Right cardiac atrium (tissue), 5 donors: ENCODE measurements at regions not wholly inside any gene's neighbourhood (a gene's known extent, or its start where the extent isn't known, plus 50 kb on each side); places are given as distances from the start of the nearest gene placed in this dataset.

Experiments used
- ATAC-seq, 2 donors: fragments of 200-7000 bp; cut with Tn5 transposase; one replicate each; pipeline versions ENCODE4 v1.8.0 to v1.9.1; 2020; ENCODE audit warnings: moderate library complexity in 2 of 2, mild to moderate bottlenecking in 1 of 2
- DNase-seq, 3 donors: peaks; one replicate each; pipeline ENCODE4 v3.0.0-alpha.2; 2020
- H3K27ac ChIP-seq: one replicate; pipeline ENCODE4 v1.5.1; 2013; ENCODE audit warnings: mild to moderate bottlenecking, low read length, control low read depth, moderate library complexity
- H3K27me3 ChIP-seq: one replicate; pipeline ENCODE4 v1.6.1; 2013; ENCODE audit not compliant: control insufficient read depth, insufficient read depth
- H3K4me1 ChIP-seq: one replicate; pipeline ENCODE4 v1.6.1; 2013; ENCODE audit warnings: low read length; ENCODE audit not compliant: control insufficient read depth, insufficient read depth
- H3K4me3 ChIP-seq: one replicate; pipeline ENCODE4 v1.5.1; 2013; ENCODE audit warnings: low read length, control low read depth
- H3K9me3 ChIP-seq: one replicate; pipeline ENCODE4 v1.6.1; 2013; ENCODE audit warnings: low read length; ENCODE audit not compliant: control insufficient read depth
- WGBS: extraction: QIAGEN DNeasy Blood & Tissue Kit; methylation state at CpG from one replicate; pipeline ENCODE4 v1.1.7; 2013; 5-methylcytosine and 5-hydroxymethylcytosine counted together
- intact Hi-C, 4 donors: fragments of 100-400 bp; cut with DNase I; formaldehyde crosslinking; loops; one replicate each; pipeline versions ENCODE4 v1.11.0 to v1.14.0; 2022 to 2023
- donor health status: healthy with polysubstance abuse.
- donor health status: DM: no; HTN: yes; CAD: no.
- donor health status: DM: no; HTN: no; CAD: no.
- donor health status: DM: no; HTN: yes; CAD: no; lungs with severe emphysema.
- donor health status: DM: yes; HTN: yes; CAD: no.

DNA sequence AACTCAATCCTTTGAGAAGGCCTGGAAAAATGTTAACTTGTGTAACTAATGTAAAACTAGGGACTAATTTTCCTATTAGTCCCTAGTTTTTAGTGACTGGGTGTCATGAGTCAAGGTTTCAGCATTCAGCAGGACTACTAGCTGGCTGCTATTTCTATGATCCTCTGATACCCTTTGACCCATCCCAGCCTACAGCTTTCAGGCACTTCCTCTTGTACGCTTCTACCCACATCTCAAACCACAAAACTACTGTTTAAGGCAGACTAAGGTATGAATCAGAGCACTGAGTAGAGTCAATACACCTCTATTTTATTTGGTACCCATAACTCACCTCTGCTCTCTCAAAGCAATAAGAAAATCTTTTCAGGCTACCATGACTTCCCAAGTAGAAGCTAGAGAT, 809.6 kb downstream of the PDHA2 start:
- ATAC-seq (no peak), DNase-seq (no peak)
- intact Hi-C loops = no loop called here
- Histone ChIP-seq H3K27ac (no peak overlapping the region), H3K4me3 (no peak overlapping the region), H3K27me3 (no peaks in the 10 kb centered on the region), H3K4me1 (no peaks in the 10 kb centered on the region), H3K9me3 (no peaks in the 10 kb centered on the region)
- 58% methylated on average over 1 of the region's 1 CpG for WGBS

DNA sequence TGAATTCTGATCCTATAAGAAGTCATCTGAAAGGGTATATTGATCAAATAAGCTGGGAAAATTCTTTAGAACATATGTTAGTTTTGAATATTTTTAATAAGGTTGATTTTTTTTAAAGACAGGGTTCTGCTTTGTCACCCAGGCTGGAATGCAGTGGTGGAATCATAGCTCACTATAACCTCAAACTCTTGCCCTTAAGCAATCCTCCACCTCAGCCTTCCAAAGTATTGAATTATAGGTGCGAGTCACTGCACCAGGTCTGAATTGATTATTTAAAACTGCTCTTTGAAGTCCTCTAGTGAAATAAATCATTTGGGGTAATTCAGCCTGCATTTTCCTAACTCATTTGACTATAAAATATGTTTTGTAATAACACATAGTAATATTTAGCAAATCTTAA, 812.3 kb downstream of the PDHA2 start:
- 91% methylated on average over 1 of the region's 1 CpG for WGBS
- intact Hi-C loops = no loop called here
- no peak for ATAC-seq

DNA sequence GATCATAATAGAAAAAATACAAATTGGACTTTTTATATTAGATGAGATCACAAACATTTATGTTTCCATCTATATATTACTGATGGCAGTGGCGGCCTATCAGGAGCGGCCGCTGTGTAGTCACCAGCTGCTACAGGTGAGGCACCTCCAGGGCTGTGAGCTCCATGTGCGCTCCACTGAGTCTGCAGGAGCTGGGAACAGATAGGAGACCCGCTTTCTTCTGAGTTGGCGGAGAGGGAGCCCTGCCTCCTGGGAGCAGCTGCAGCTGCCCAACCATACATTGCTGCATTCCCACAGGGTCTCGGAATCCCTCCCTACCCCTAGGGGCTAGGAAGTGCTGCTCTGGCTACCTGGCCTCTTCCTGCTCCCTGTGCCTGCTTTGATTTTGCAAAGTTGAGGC, 812.9 kb downstream of the PDHA2 start:
- 95% methylated on average over 7 of the region's 7 CpGs for WGBS
- H3K27ac ChIP-seq = no peak overlapping the region
- DNase-seq (no peak), ATAC-seq (no peak)
- no peaks in the 10 kb centered on the region for H3K9me3 ChIP-seq
- no peaks in the 10 kb centered on the region for H3K4me1 ChIP-seq
- no peaks in the 10 kb centered on the region for H3K27me3 ChIP-seq
- intact Hi-C loops = no loop called here
- H3K4me3 ChIP-seq = no peak overlapping the region

More for the DNA sequence above, 812.3 kb downstream of the PDHA2 start:
- no peaks in the 10 kb centered on the region for H3K4me1 ChIP-seq
- no peaks in the 10 kb centered on the region for H3K9me3 ChIP-seq
- no peaks in the 10 kb centered on the region for H3K27me3 ChIP-seq
- H3K4me3 ChIP-seq = no peak overlapping the region
- DNase-seq = no peak
- H3K27ac ChIP-seq = no peak overlapping the region

DNA sequence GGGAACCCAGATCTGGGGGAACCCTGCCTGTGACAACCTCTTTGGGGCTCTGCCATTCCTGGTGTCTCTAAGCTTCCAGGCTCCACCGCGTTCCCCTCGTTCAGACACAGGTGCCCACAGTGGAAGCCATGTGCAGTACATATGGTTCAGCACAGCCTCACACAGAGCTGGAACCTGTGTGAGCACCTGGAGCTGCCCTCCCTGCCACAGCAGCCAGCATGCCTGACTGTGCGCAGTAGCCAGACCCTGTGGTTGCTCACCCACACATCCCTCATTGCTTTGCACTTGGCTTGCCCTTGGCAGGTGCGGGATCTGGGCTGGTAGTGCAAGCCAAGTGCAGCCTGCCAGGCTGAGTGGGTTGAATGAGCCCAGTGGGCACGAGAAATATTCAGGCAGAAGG, 814.2 kb downstream of the PDHA2 start:
- H3K4me1 ChIP-seq = no peaks in the 10 kb centered on the region
- H3K27me3 ChIP-seq = no peaks in the 10 kb centered on the region
- ATAC-seq (no peak), DNase-seq (no peak)
- WGBS = 92% methylated on average over 6 of the region's 6 CpGs
- no peak overlapping the region for H3K27ac ChIP-seq
- intact Hi-C loops = no loop called here
- no peaks in the 10 kb centered on the region for H3K9me3 ChIP-seq
- H3K4me3 ChIP-seq = no peak overlapping the region

DNA sequence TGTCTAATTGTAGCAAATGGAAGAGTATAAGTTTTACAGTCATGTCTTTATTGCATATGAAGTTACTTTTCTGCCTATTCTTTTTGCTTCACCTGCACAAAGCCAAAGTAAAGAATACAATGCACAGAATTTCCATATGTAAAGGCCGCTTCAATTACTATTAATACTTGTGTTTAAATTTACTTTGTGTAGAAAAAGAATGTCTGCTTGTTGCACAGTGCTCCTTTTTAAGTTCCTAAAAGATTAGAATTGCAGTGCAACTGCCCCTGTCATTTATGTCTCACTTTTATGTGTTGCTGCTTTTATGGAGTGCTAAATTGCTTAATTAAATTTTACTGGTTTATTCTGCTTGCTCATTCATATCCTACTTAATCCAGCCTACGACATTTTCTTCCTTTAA, 830.5 kb downstream of the PDHA2 start:
- intact Hi-C loops = no loop called here
- WGBS = 77% methylated on average over 2 of the region's 2 CpGs
- ATAC-seq (no peak), DNase-seq (no peak)
- no peaks in the 10 kb centered on the region for H3K27me3 ChIP-seq
- no peaks in the 10 kb centered on the region for H3K9me3 ChIP-seq
- no peaks in the 10 kb centered on the region for H3K4me1 ChIP-seq
- no peak overlapping the region for H3K4me3 ChIP-seq
- H3K27ac ChIP-seq = no peak overlapping the region

DNA sequence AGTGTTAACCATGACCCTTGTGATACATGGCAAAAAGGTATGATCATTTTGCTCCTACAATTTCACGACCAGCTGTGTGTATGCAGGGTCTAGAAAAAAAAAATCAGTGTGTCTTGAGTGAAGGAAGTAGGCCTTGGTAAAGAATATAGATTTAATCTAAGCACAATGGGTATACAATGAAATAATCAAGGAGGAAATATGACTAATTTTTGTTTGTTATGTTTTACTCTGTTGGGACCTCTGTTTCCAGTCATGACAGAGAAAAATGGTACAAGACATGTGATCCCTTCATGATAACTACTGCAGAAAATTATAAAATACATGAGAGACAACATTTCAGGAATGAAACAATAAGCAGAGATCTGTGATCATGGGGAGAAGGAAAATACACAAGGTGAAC, 835.5 kb downstream of the PDHA2 start:
- no peak for ATAC-seq

DNA sequence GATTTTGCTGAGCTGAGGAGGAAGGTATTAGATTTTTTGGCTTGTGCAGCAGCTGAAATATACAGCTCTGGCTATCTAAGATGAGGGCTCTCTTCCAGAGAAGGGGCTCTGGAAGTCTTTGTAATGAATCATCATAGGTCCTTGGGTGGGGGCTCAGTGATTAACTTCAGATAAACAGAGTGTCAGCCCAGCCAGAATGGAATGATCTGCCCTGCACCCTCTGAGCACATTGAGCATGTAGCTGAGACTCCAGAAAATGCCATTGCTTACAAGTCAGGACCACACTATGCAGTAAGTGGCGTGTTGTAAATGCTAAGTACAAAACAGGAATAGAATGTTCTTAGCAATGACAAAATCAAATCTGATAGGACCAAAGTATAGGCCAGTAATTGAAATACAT, 836.0 kb downstream of the PDHA2 start:
- intact Hi-C loops = no loop called here
- DNase-seq (no peak), ATAC-seq (no peak)
- Histone ChIP-seq H3K27me3 (no peaks in the 10 kb centered on the region), H3K4me3 (no peak overlapping the region), H3K4me1 (no peaks in the 10 kb centered on the region), H3K9me3 (no peaks in the 10 kb centered on the region), H3K27ac (no peak overlapping the region)
- 75% methylated on average over 1 of the region's 1 CpG for WGBS

More for the DNA sequence above, 835.5 kb downstream of the PDHA2 start:
- Histone ChIP-seq H3K4me1 (no peaks in the 10 kb centered on the region), H3K9me3 (no peaks in the 10 kb centered on the region), H3K27me3 (no peaks in the 10 kb centered on the region), H3K27ac (no peak overlapping the region), H3K4me3 (no peak overlapping the region)
- 76% methylated on average over 1 of the region's 1 CpG for WGBS
- intact Hi-C loops = no loop called here
- DNase-seq = no peak

DNA sequence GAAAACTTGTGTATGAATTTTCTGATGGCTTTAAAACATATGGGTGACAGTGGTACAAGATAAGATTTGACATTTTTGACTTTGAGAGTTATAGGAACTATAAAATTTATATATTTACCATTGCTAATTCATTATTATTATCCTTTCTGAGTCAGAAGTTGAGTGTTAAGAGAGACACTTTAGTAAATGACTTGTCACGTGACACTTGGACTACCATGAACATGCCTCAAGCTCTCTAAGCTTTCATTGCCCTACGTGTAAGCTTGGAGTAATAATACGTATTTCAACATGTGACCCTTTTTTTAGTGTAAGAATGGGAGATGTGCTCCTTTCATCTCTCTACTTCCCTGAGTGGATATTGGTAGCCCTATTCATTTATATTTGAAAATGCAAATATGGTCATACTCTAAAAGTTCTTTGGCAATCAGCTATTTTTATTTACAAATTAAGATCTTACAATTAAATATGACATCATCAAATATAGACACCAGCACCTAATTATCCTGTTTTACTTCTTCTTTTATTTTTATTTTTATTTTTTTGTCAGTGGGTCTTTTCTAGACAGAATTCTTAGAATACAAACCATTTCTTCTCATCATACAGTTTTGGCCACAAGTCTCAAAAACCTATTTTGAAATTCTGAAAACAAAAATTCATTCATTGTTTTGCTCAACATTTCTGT, 837.0 kb downstream of the PDHA2 start:
- 81% methylated on average over 3 of the region's 3 CpGs for WGBS
- H3K27ac ChIP-seq = no peak overlapping the region
- no peaks in the 10 kb centered on the region for H3K27me3 ChIP-seq
- H3K9me3 ChIP-seq = no peaks in the 10 kb centered on the region
- H3K4me1 ChIP-seq = no peaks in the 10 kb centered on the region
- no peak for ATAC-seq
- no peak for DNase-seq
- H3K4me3 ChIP-seq = no peak overlapping the region
- intact Hi-C loops = no loop called here

DNA sequence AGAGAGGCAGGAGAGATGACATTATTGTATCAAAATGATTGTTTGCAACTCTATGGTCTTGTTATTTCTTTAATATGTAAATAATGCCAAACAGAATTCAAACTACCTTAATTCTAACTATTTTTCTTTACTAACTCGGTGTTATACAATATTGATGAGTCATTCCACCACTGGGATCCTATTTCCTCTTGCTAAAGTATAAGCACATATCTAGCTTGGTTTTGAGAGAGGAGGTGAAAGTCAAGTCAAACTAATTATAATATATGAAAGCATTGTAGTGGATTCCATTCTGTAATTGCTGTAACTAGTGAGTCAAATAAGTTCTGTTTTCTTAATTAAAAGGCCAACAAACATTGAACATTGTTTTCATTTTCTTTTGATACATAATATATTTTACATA, 837.6 kb downstream of the PDHA2 start:
- no peak overlapping the region for H3K4me3 ChIP-seq
- DNase-seq (no peak), ATAC-seq (no peak)
- H3K27me3 ChIP-seq = no peaks in the 10 kb centered on the region
- intact Hi-C loops = no loop called here
- H3K4me1 ChIP-seq = no peaks in the 10 kb centered on the region
- WGBS = 39% methylated on average over 1 of the region's 1 CpG
- H3K27ac ChIP-seq = no peak overlapping the region
- H3K9me3 ChIP-seq = no peaks in the 10 kb centered on the region

DNA sequence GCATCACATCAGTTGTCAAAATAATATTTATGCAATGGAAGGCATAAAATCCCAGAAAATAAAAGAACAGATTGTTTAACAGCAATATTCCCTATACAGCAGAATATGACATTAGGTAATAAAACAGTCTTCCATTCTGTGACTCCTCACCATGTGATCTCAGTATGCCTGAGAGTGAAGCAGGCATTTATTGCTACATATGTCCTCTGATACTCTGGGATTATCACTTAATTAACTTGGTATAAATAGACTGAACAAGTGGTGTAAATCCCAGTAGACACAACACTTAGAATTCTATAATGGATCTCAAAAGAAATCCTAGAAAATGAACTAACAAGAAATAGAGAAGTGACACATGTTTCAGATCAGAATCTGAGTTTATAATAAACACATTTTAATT, 841.3 kb downstream of the PDHA2 start:
- Histone ChIP-seq H3K27me3 (no peaks in the 10 kb centered on the region), H3K9me3 (no peaks in the 10 kb centered on the region), H3K4me1 (no peaks in the 10 kb centered on the region), H3K4me3 (no peak overlapping the region), H3K27ac (no peak overlapping the region)
- no peak for DNase-seq
- intact Hi-C loops = no loop called here
- no peak for ATAC-seq

DNA sequence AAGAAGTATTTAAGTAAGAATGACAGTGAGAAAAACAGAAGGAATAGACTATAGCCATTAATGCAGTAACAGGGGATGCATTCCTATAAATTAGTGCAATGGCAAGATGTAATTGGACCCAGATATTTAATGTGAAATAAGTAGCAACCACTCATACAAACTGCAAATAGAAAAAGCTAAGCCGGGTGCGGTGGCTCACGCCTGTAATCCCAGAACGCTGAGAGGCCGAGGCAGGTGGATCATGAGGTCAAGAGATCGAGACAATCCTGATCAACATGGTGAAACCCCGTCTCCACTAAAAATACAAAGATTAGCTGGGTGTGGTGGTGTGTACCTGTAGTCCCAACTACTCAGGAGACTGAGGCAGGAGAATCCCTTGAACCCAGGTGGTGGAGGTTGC, 845.8 kb downstream of the PDHA2 start:
- 94% methylated on average over 7 of the region's 7 CpGs for WGBS
- intact Hi-C loops = no loop called here
- Histone ChIP-seq H3K4me1 (no peaks in the 10 kb centered on the region), H3K4me3 (no peak overlapping the region), H3K9me3 (no peaks in the 10 kb centered on the region), H3K27me3 (no peaks in the 10 kb centered on the region), H3K27ac (no peak overlapping the region)
- ATAC-seq (no peak), DNase-seq (no peak)

DNA sequence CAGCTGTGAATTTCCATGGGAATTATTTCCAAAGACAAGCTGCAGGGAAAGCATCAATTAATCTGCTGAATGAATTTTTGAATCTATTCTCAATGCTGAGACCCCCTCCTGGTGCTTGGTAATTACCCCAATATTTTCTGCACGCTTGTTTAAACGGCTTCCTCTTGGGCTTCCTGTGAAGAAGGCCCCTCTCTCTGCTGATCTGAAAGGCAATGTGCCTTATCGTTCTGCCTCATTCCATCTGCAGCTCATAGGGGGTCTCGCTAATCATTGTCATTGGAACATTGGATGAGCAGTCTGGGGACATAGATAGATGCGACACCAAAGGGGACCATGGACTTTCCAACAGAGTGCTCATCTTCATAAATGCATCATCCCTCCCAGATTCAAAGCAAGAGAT, 851.6 kb downstream of the PDHA2 start:
- Histone ChIP-seq H3K27me3 (no peaks in the 10 kb centered on the region), H3K4me1 (no peaks in the 10 kb centered on the region), H3K4me3 (no peak overlapping the region), H3K9me3 (no peaks in the 10 kb centered on the region), H3K27ac (no peak overlapping the region)
- no peak for ATAC-seq
- WGBS = 82% methylated on average over 5 of the region's 5 CpGs
- DNase-seq = no peak
- intact Hi-C loops = no loop called here
